H9 (cell line): ENCODE measurements at regions not wholly inside any gene's neighbourhood (a gene's known extent, or its start where the extent isn't known, plus 50 kb on each side); places are given as distances from the start of the nearest gene placed in this dataset.

Source experiments
- DNase-seq: peaks from one replicate; pipeline ENCODE4 v3.0.0-alpha.2; 2017
- H2AFZ ChIP-seq: one replicate; pipeline ENCODE4 v1.6.1; 2013; ENCODE audit warnings: mild to moderate bottlenecking, low read length, control low read depth, moderate library complexity
- H2AK5ac ChIP-seq: 2 replicates; pipeline ENCODE4 v1.6.1; 2013; ENCODE audit warnings: low read length, control low read depth, mixed read lengths; ENCODE audit not compliant: insufficient read length
- H2BK120ac ChIP-seq: one replicate; pipeline ENCODE4 v1.6.1; 2013; ENCODE audit warnings: low read depth, mild to moderate bottlenecking, low read length, control low read depth, inconsistent platforms; ENCODE audit not compliant: poor library complexity, severe bottlenecking
- H2BK12ac ChIP-seq: 2 replicates; pipeline ENCODE4 v1.6.1; 2013; ENCODE audit warnings: low read length, control low read depth, mixed read lengths, low read depth; ENCODE audit not compliant: insufficient read length
- H2BK15ac ChIP-seq: 2 replicates; pipeline ENCODE4 v1.6.1; 2013; ENCODE audit warnings: low read depth, low read length, control low read depth
- H2BK20ac ChIP-seq: one replicate; pipeline ENCODE4 v1.6.1; 2013; ENCODE audit warnings: low read depth, mild to moderate bottlenecking, low read length, control low read depth, inconsistent platforms; ENCODE audit not compliant: poor library complexity, severe bottlenecking
- H2BK5ac ChIP-seq: 2 replicates; pipeline ENCODE4 v1.6.1; 2013; ENCODE audit warnings: low read length, control low read depth, mixed read lengths; ENCODE audit not compliant: insufficient read length
- H3K14ac ChIP-seq: 2 replicates; pipeline ENCODE4 v1.6.1; 2013; ENCODE audit warnings: low read length, control low read depth; ENCODE audit not compliant: insufficient read depth
- H3K18ac ChIP-seq: 2 replicates; pipeline ENCODE4 v1.6.1; 2013; ENCODE audit warnings: low read depth, mild to moderate bottlenecking, mixed read lengths, low read length, control low read depth; ENCODE audit not compliant: insufficient read length
- H3K23ac ChIP-seq: 2 replicates; pipeline ENCODE4 v1.6.1; 2013; ENCODE audit warnings: low read length, control low read depth, mixed read lengths, low read depth; ENCODE audit not compliant: insufficient read length
- H3K23me2 ChIP-seq: 2 replicates; pipeline ENCODE4 v1.6.1; 2013; ENCODE audit warnings: low read depth, mild to moderate bottlenecking, mixed read lengths, low read length, control low read depth; ENCODE audit not compliant: insufficient read length, poor library complexity, severe bottlenecking
- H3K27ac ChIP-seq: 2 replicates; pipeline ENCODE4 v1.5.1; 2013; ENCODE audit warnings: low read length, control low read depth, mixed read lengths, low read depth; ENCODE audit not compliant: insufficient read length
- H3K27me3 ChIP-seq: 2 replicates; pipeline ENCODE4 v1.6.1; 2013; ENCODE audit warnings: low read length, control low read depth, inconsistent platforms; ENCODE audit not compliant: insufficient read depth
- H3K4ac ChIP-seq: 2 replicates; pipeline ENCODE4 v1.6.1; 2013; ENCODE audit warnings: low read depth, mild to moderate bottlenecking, control low read depth, inconsistent platforms, low read length, moderate library complexity
- H3K4me1 ChIP-seq: 2 replicates; pipeline ENCODE4 v1.6.1; 2013; ENCODE audit warnings: low read length, control low read depth, inconsistent platforms; ENCODE audit not compliant: insufficient read depth
- H3K4me2 ChIP-seq: 2 replicates; pipeline ENCODE4 v1.6.1; 2013; ENCODE audit warnings: low read length, control low read depth, mixed read lengths; ENCODE audit not compliant: insufficient read length, insufficient read depth
- H3K56ac ChIP-seq: 2 replicates; pipeline ENCODE4 v1.6.1; 2013; ENCODE audit warnings: low read depth, mild to moderate bottlenecking, mixed read lengths, low read length, control low read depth; ENCODE audit not compliant: insufficient read length
- H3K79me1 ChIP-seq: 2 replicates; pipeline ENCODE4 v1.6.1; 2013; ENCODE audit warnings: low read depth, mild to moderate bottlenecking, moderate library complexity, low read length, control low read depth, inconsistent platforms; ENCODE audit not compliant: insufficient read depth, poor library complexity, severe bottlenecking
- H3K79me2 ChIP-seq: 2 replicates; pipeline ENCODE4 v1.6.1; 2013; ENCODE audit warnings: low read length, control low read depth, inconsistent platforms; ENCODE audit not compliant: insufficient read depth
- H3K9ac ChIP-seq: 2 replicates; pipeline ENCODE4 v1.6.1; 2013; ENCODE audit warnings: low read length, control low read depth, mixed read lengths; ENCODE audit not compliant: insufficient read length; ENCODE audit errors: extremely low read depth
- H3K9me3 ChIP-seq: one replicate; pipeline ENCODE4 v1.6.1; 2013; ENCODE audit warnings: low read depth, low read length, inconsistent platforms; ENCODE audit not compliant: control insufficient read depth
- H3T11ph ChIP-seq: one replicate; pipeline ENCODE4 v1.6.1; 2013; ENCODE audit warnings: mild to moderate bottlenecking, low read length, control low read depth, inconsistent platforms
- H4K20me1 ChIP-seq: one replicate; pipeline ENCODE4 v1.6.1; 2013; ENCODE audit not compliant: control insufficient read depth, insufficient read length, insufficient read depth
- H4K5ac ChIP-seq: 2 replicates; pipeline ENCODE4 v1.6.1; 2013; ENCODE audit warnings: low read depth, mild to moderate bottlenecking, mixed read lengths, low read length, control low read depth; ENCODE audit not compliant: insufficient read length
- H4K8ac ChIP-seq: replicated peaks from 2 replicates; pipeline ENCODE4 v1.6.1; 2013; ENCODE audit warnings: low read length, control low read depth, mixed read lengths, low read depth; ENCODE audit not compliant: insufficient read length
- H4K91ac ChIP-seq: 2 replicates; pipeline ENCODE4 v1.6.1; 2013; ENCODE audit warnings: low read depth, mild to moderate bottlenecking, moderate library complexity, mixed read lengths, low read length, control low read depth; ENCODE audit not compliant: insufficient read length
- H3K27ac Mint-ChIP-seq, 3 experiments: 2 replicates in 2 of 3; 3 replicates in 1 of 3; pipeline ENCODE4 v1.8.0; 2020 to 2021; ENCODE audit warnings: mixed read lengths in 3 of 3, mild to moderate bottlenecking in 1 of 3, moderate library complexity in 1 of 3
- H3K27me3 Mint-ChIP-seq: 2 replicates; pipeline ENCODE4 v1.8.0; 2021; ENCODE audit warnings: low read depth, mild to moderate bottlenecking, moderate library complexity, mixed read lengths
- H3K36me3 Mint-ChIP-seq, 3 experiments: 2 replicates in 2 of 3; 3 replicates in 1 of 3; pipeline ENCODE4 v1.8.0; 2020 to 2021; ENCODE audit warnings: low read depth in 3 of 3, mixed read lengths in 3 of 3; ENCODE audit not compliant: insufficient read depth in 1 of 3
- H3K4me1 Mint-ChIP-seq, 2 experiments: 2 replicates each; pipeline ENCODE4 v1.8.0; 2020; ENCODE audit warnings: mixed read lengths in 2 of 2
- H3K4me3 Mint-ChIP-seq, 2 experiments: 2 replicates in 1 of 2; 3 replicates in 1 of 2; pipeline ENCODE4 v1.8.0; 2020 to 2021; ENCODE audit warnings: mild to moderate bottlenecking in 2 of 2, mixed read lengths in 2 of 2, moderate library complexity in 1 of 2
- H3K9me3 Mint-ChIP-seq, 2 experiments: 2 replicates in 1 of 2; 3 replicates in 1 of 2; pipeline ENCODE4 v1.8.0; 2020; ENCODE audit warnings: mild to moderate bottlenecking in 2 of 2, mixed read lengths in 2 of 2, moderate library complexity in 1 of 2
- CTCF ChIP-seq: fragments of 200-600 bp; sonication (generic); conservative IDR thresholded peaks from 3 replicates; pipeline ENCODE4 v1.8.0; 2021; ENCODE audit warnings: antibody characterized with exemption, mild to moderate bottlenecking
- WGBS: extraction: QIAGEN DNeasy Blood & Tissue Kit; methylation state at CpG from one replicate; pipeline ENCODE4 v1.1.7; 2013; ENCODE audit warnings: missing lambda C conversion rate, low lambda C conversion rate, mixed read lengths; ENCODE audit not compliant: insufficient read length; ENCODE audit errors: extremely low coverage; 5-methylcytosine and 5-hydroxymethylcytosine counted together

DNA sequence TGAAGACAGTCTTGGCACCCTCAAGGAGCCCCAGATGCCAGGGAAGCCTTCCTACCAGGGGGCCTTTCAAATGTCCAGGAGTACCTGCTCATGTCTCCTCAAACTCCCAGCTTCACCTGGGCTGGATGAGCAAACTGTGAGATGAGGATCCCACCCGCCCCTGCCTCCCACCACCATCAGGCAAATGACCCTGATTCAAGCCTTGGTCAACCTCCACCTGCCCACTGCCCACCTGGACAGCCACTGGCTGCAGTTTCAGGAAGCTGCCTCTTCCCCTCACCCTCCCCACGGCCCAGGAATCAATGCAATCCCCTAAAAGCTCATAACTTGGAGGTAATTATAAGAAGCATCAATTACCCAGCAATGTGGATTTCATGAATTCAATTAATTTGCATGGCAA is 122.7 kb downstream of the BUD13 start:
- WGBS: no CpG with 5 or more reads among the region's 2 CpGs
- H3K14ac ChIP-seq: no peak overlapping the region; the same call in 1 of the 2 replicates
- Mint-ChIP-seq H3K9me3 (peaks cover 2 to 3% of the 10 kb centered on the region in 2 experiments; a peak in 2 of 5 replicates), H3K27me3 (peaks cover 18% of the 10 kb centered on the region), H3K4me3 (no peak overlapping the region), H3K4me1 (peaks cover 13 to 24% of the 10 kb centered on the region in 2 experiments), H3K27ac (no peak overlapping the region), H3K36me3 (peaks cover 0 to 4% (median 0%) of the 10 kb centered on the region in 3 experiments; a peak in 2 of 7 replicates)
- no peak overlapping the region for H2AFZ ChIP-seq
- peaks cover 3% of the 10 kb centered on the region for H3K9me3 ChIP-seq
- no peaks in the 10 kb centered on the region for H3K27me3 ChIP-seq
- H4K20me1 ChIP-seq: no peaks in the 10 kb centered on the region
- H2BK15ac ChIP-seq: no peak overlapping the region
- H3K18ac ChIP-seq: no peak overlapping the region
- H3K56ac ChIP-seq: no peak overlapping the region
- no peaks in the 10 kb centered on the region for H3K79me2 ChIP-seq
- H3K79me1 ChIP-seq: no peaks in the 10 kb centered on the region
- no peak overlapping the region for H3K4me2 ChIP-seq
- H2BK20ac ChIP-seq: no peak overlapping the region
- no peak overlapping the region for H2BK120ac ChIP-seq
- H3K23ac ChIP-seq: no peak overlapping the region
- no peaks in the 10 kb centered on the region; the same call in 1 of the 2 replicates for H3K4me1 ChIP-seq
- no peak overlapping the region for H4K91ac ChIP-seq
- H2BK12ac ChIP-seq: no peak overlapping the region
- H4K8ac ChIP-seq: no peak overlapping the region
- peak; percentile 11 for DNase-seq
- no peak overlapping the region for H2BK5ac ChIP-seq
- no peaks in the 10 kb centered on the region for H3K23me2 ChIP-seq
- H3K9ac ChIP-seq: no peak overlapping the region
- H4K5ac ChIP-seq: no peak overlapping the region
- no peak overlapping the region for H2AK5ac ChIP-seq
- no peak overlapping the region for H3K4ac ChIP-seq
- H3T11ph ChIP-seq: no peak overlapping the region
- TF ChIP-seq CTCF: no peak
- no peak overlapping the region for H3K27ac ChIP-seq
